CD4-positive, CD25-positive, alpha-beta regulatory T cell (primary cell): ENCODE measurements at regions not wholly inside any gene's neighbourhood (a gene's known extent, or its start where the extent isn't known, plus 50 kb on each side); places are given as distances from the start of the nearest gene placed in this dataset.

Experiments used
- ATAC-seq, 2 donors: fragments of 150-1000 bp; cut with Tn5 transposase; one replicate each; pipeline ENCODE4 v1.10.0; 2021; ENCODE audit warnings: low read depth in 2 of 2, moderate number of reproducible peaks in 2 of 2, moderate library complexity in 1 of 2
- DNase-seq, 3 donors: peaks; one replicate each; pipeline versions ENCODE4 v3.0.0 to v3.0.0-alpha.2; 2012 to 2022; ENCODE audit warnings: mixed read lengths in 1 of 3
- H3K27ac ChIP-seq: one replicate; pipeline ENCODE4 v1.7.0; 2013; ENCODE audit warnings: mild to moderate bottlenecking, low read length; ENCODE audit not compliant: insufficient read depth, poor library complexity, severe bottlenecking
- H3K27me3 ChIP-seq: one replicate; pipeline ENCODE4 v1.7.0; 2013; ENCODE audit warnings: low read length; ENCODE audit not compliant: control insufficient read depth, insufficient read depth
- H3K36me3 ChIP-seq: one replicate; pipeline ENCODE4 v1.7.0; 2013; ENCODE audit warnings: mild to moderate bottlenecking, low read length, moderate library complexity; ENCODE audit not compliant: control insufficient read depth, insufficient read depth
- H3K4me1 ChIP-seq: 2 replicates; pipeline ENCODE4 v1.7.0; 2013; ENCODE audit warnings: mild to moderate bottlenecking, low read length; ENCODE audit not compliant: insufficient read depth, control insufficient read depth, poor library complexity, severe bottlenecking
- H3K4me3 ChIP-seq: one replicate; pipeline ENCODE4 v1.7.0; 2013; ENCODE audit warnings: low read depth, mild to moderate bottlenecking, low read length, moderate library complexity
- H3K9me3 ChIP-seq, 2 experiments: 1 replicate in 1 of 2; 2 replicates in 1 of 2; pipeline ENCODE4 v1.7.0; 2013; ENCODE audit warnings: low read length in 2 of 2, mild to moderate bottlenecking in 1 of 2, moderate library complexity in 1 of 2; ENCODE audit not compliant: control insufficient read depth in 2 of 2
- H3K27ac Mint-ChIP-seq, 3 donors: one replicate each; pipeline ENCODE4 v1.8.0; 2020 to 2022; ENCODE audit warnings: mild to moderate bottlenecking in 3 of 3, mixed read lengths in 3 of 3, moderate library complexity in 2 of 3
- H3K27me3 Mint-ChIP-seq: one replicate; pipeline ENCODE4 v1.8.0; 2022; ENCODE audit warnings: mild to moderate bottlenecking, mixed read lengths
- H3K36me3 Mint-ChIP-seq: one replicate; pipeline ENCODE4 v1.8.0; 2020; ENCODE audit warnings: mixed read lengths
- H3K4me1 Mint-ChIP-seq, 4 donors: one replicate each; pipeline ENCODE4 v1.8.0; 2020 to 2022; ENCODE audit warnings: mixed read lengths in 4 of 4, mild to moderate bottlenecking in 1 of 4
- H3K4me3 Mint-ChIP-seq, 4 donors: one replicate each; pipeline ENCODE4 v1.8.0; 2020 to 2022; ENCODE audit warnings: mild to moderate bottlenecking in 4 of 4, mixed read lengths in 4 of 4, moderate library complexity in 3 of 4
- H3K9me3 Mint-ChIP-seq, 7 donors: one replicate each; pipeline ENCODE4 v1.8.0; 2020 to 2022; ENCODE audit warnings: mixed read lengths in 7 of 7, mild to moderate bottlenecking in 3 of 7, moderate library complexity in 2 of 7

- H3K36me3 ChIP-seq = no peaks in the 10 kb centered on the region
- H3K9me3 ChIP-seq = no peaks in the 10 kb centered on the region
- peaks cover 39% of the 10 kb centered on the region for H3K27me3 Mint-ChIP-seq
- H3K4me1 Mint-ChIP-seq = no peaks in the 10 kb centered on the region
- no peak for ATAC-seq
- H3K27ac ChIP-seq = no peak overlapping the region
- H3K27ac Mint-ChIP-seq = no peak overlapping the region
- H3K4me3 Mint-ChIP-seq = no peak overlapping the region
- no peaks in the 10 kb centered on the region for H3K4me1 ChIP-seq
- no peaks in the 10 kb centered on the region for H3K27me3 ChIP-seq
- no peaks in the 10 kb centered on the region for H3K36me3 Mint-ChIP-seq
- H3K9me3 Mint-ChIP-seq = peaks cover 0 to 2% (median 0%) of the 10 kb centered on the region in 7 donors
- DNase-seq = no peak
- no peak overlapping the region for H3K4me3 ChIP-seq
Measured at GRCh38 chr21:14771593-14771992, 225.5 kb upstream of the SAMSN1 start.

DNA sequence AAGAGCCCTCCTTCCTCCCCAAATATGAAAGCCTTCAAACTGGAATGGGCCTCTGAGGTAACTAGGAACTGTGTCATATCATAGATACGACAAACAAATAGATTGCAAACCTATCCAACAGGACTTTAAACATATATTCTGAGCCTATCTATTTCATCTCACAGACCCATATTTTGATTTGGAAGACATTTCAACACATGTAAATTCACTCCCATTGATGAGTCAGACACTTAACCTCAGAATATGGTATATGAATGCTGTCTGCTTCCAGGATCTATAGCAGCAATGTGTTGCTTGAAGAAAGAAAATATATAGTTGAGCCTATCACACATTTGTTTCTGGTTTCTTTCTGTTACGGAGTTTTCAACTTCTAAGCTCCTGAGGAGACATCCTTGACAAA is 221.9 kb upstream of the SAMSN1 start:
- Mint-ChIP-seq H3K4me1 (peaks cover 0 to 7% (median 0%) of the 10 kb centered on the region in 4 donors), H3K27ac (no peak overlapping the region), H3K9me3 (peaks cover 0 to 2% (median 0%) of the 10 kb centered on the region in 7 donors), H3K27me3 (peaks cover 22% of the 10 kb centered on the region), H3K4me3 (no peak overlapping the region), H3K36me3 (no peaks in the 10 kb centered on the region)
- Histone ChIP-seq H3K9me3 (no peaks in the 10 kb centered on the region), H3K27me3 (no peaks in the 10 kb centered on the region), H3K36me3 (no peaks in the 10 kb centered on the region), H3K27ac (no peak overlapping the region), H3K4me3 (no peak overlapping the region), H3K4me1 (peaks cover 8% of the 10 kb centered on the region)
- ATAC-seq (no peak), DNase-seq (no peak)

GRCh38 chr21:14767192-14767852 is 221.2 kb upstream of the SAMSN1 start:
- Mint-ChIP-seq H3K4me3 (no peak overlapping the region), H3K9me3 (peaks cover 0 to 2% (median 0%) of the 10 kb centered on the region in 7 donors), H3K36me3 (no peaks in the 10 kb centered on the region), H3K27me3 (peaks cover 22% of the 10 kb centered on the region), H3K27ac (no peak overlapping the region), H3K4me1 (peaks cover 0 to 7% (median 0%) of the 10 kb centered on the region in 4 donors)
- H3K9me3 ChIP-seq = no peaks in the 10 kb centered on the region
- H3K27me3 ChIP-seq = no peaks in the 10 kb centered on the region
- no peak overlapping the region for H3K4me3 ChIP-seq
- peaks cover 15% of the 10 kb centered on the region for H3K4me1 ChIP-seq
- ATAC-seq = no peak
- no peak overlapping the region for H3K27ac ChIP-seq
- no peak for DNase-seq
- no peaks in the 10 kb centered on the region for H3K36me3 ChIP-seq

DNA sequence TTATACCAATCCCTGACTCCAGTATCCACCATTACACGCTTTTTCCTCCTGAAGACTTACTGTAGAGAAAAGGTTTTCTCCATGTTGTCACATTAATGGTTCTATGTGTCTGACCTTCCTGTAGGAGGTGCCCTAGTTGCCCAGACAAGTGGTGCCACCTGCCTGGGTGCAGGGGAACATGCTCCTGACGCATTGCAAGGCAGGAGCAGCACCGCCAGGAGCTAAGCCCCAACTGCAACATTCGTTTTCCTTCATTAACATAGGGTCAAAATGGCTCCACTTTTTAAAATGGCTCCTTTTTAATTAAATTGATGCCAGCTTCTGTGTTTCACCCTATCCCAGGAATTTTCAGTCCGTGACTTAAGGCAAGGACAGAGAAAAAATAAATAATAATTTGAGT is 220.1 kb upstream of the SAMSN1 start:
- Mint-ChIP-seq H3K4me1 (peaks cover 0 to 7% (median 0%) of the 10 kb centered on the region in 4 donors), H3K36me3 (no peaks in the 10 kb centered on the region), H3K27me3 (peaks cover 19% of the 10 kb centered on the region), H3K9me3 (peaks cover 0 to 2% (median 0%) of the 10 kb centered on the region in 7 donors), H3K4me3 (no peak overlapping the region), H3K27ac (no peak overlapping the region)
- no peak overlapping the region for H3K4me3 ChIP-seq
- peaks cover 17% of the 10 kb centered on the region for H3K4me1 ChIP-seq
- no peaks in the 10 kb centered on the region for H3K9me3 ChIP-seq
- DNase-seq = no peak
- no peaks in the 10 kb centered on the region for H3K27me3 ChIP-seq
- no peak overlapping the region for H3K27ac ChIP-seq
- no peak for ATAC-seq
- no peaks in the 10 kb centered on the region for H3K36me3 ChIP-seq

DNA sequence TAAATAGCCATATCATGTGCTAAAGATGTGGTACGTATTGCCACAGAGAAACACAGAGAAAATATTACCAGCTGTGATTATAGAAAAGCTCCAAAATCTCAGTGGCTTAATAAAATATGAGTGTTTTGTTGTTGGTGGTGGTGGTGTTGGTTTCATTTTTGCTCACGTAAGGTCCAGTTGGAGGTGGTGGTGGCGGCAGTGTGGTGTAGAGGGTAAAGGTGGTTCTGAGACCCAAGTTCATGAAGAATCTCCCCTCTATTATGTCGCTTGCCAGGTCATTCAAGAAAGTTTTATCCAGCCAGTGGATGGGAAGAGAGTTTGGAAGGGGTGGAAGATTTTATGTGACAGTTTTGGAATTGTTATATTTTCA is 217.6 kb upstream of the SAMSN1 start:
- H3K27me3 Mint-ChIP-seq = peaks cover 12% of the 10 kb centered on the region
- Histone ChIP-seq H3K4me1 (peaks cover 17% of the 10 kb centered on the region), H3K27ac (peak overlapping the region; percentile 60), H3K27me3 (no peaks in the 10 kb centered on the region), H3K4me3 (peak overlapping the region; percentile 54), H3K36me3 (no peaks in the 10 kb centered on the region), H3K9me3 (no peaks in the 10 kb centered on the region)
- H3K36me3 Mint-ChIP-seq = no peaks in the 10 kb centered on the region
- no peak for ATAC-seq
- H3K9me3 Mint-ChIP-seq = peaks cover 0 to 2% (median 0%) of the 10 kb centered on the region in 7 donors
- peaks cover 0 to 7% (median 0%) of the 10 kb centered on the region in 4 donors for H3K4me1 Mint-ChIP-seq
- no peak overlapping the region for H3K4me3 Mint-ChIP-seq
- no peak for DNase-seq
- H3K27ac Mint-ChIP-seq = no peak overlapping the region

- Histone ChIP-seq H3K36me3 (no peaks in the 10 kb centered on the region), H3K4me1 (peaks cover 17% of the 10 kb centered on the region), H3K9me3 (no peaks in the 10 kb centered on the region), H3K4me3 (peak overlapping the region; percentile 54), H3K27me3 (no peaks in the 10 kb centered on the region), H3K27ac (peak overlapping the region; percentile 60)
- Mint-ChIP-seq H3K4me3 (no peak overlapping the region), H3K27ac (no peak overlapping the region), H3K36me3 (no peaks in the 10 kb centered on the region), H3K27me3 (peaks cover 7% of the 10 kb centered on the region), H3K9me3 (peaks cover 0 to 2% (median 0%) of the 10 kb centered on the region in 7 donors), H3K4me1 (peaks cover 0 to 7% (median 0%) of the 10 kb centered on the region in 4 donors)
- peak in 2 of 3 donors; percentile 9 to 78 for DNase-seq
- peak; percentile 78 to 79 for ATAC-seq
Measured at GRCh38 chr21:14762734-14763694, 216.9 kb upstream of the SAMSN1 start.

GRCh38 chr21:14762327-14762726 is 216.2 kb upstream of the SAMSN1 start:
- Histone ChIP-seq H3K36me3 (no peaks in the 10 kb centered on the region), H3K27me3 (no peaks in the 10 kb centered on the region), H3K4me3 (peak overlapping the region; percentile 54), H3K4me1 (peaks cover 17% of the 10 kb centered on the region), H3K27ac (peak overlapping the region; percentile 60), H3K9me3 (no peaks in the 10 kb centered on the region)
- peaks cover 0 to 2% (median 0%) of the 10 kb centered on the region in 7 donors for H3K9me3 Mint-ChIP-seq
- DNase-seq (no peak), ATAC-seq (no peak)
- H3K27ac Mint-ChIP-seq = no peak overlapping the region
- peak overlapping the region in 1 of 4 donors; percentile 12 for H3K4me3 Mint-ChIP-seq
- H3K36me3 Mint-ChIP-seq = no peaks in the 10 kb centered on the region
- peaks cover 0 to 7% (median 0%) of the 10 kb centered on the region in 4 donors for H3K4me1 Mint-ChIP-seq
- H3K27me3 Mint-ChIP-seq = peaks cover 6% of the 10 kb centered on the region
